ENCODE measurements at regions not wholly inside any gene's neighbourhood (a gene's known extent, or its start where the extent isn't known, plus 50 kb on each side); places are given as distances from the start of the nearest gene placed in this dataset.

DNA sequence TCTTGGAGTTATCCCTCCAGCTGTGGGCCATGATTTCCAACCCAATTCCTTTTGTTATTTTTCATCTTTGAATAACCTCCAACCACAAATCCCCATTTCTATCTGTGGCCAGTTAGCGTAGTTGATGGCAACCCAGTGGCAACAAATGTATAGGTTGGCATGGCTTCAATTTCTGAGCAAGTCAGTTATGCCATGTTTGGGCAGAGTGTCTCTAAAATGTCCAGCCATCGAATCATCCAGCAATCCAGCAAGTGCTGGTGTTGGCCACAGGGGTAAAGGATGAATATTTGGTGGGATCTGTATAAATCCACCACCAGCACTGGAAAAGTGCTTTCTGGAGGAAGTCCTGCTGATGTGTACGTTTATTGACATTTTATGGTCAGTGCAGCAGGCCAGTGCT lies 233.3 kb downstream of the MYLK4 start:
- H3K27ac ChIP-seq (ENCODE audit: extremely low read depth, low read depth, low read length) = no peak overlapping the region
- CTCF ChIA-PET = interaction anchor here (2.2 kb wide), 1 partner anchor 11 kb away, joined by 9 read pairs; no protein-coding TSS in a partner anchor
- no peaks in the 10 kb centered on the region for H3K36me3 ChIP-seq (ENCODE audit: control insufficient read depth in 2 of 2, insufficient read depth in 1 of 2, low read length in 2 of 2)
- no peaks in the 10 kb centered on the region for H3K9me3 ChIP-seq (ENCODE audit: control insufficient read depth, insufficient read depth, low read depth, low read length)
- TF ChIP-seq, protein P1, sequence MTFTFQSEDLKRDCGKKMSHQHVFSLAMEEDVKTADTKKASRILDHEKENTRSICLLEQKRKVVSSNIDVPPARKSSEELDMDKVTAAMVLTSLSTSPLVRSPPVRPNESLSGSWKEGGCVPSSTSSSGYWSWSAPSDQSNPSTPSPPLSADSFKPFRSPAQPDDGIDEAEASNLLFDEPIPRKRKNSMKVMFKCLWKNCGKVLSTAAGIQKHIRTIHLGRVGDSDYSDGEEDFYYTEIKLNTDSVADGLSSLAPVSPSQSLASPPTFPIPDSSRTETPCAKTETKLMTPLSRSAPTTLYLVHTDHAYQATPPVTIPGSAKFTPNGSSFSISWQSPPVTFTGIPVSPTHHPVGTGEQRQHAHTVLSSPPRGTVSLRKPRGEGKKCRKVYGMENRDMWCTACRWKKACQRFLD (tag by site-specific recombination; IDR thresholded peaks at IDR 0.05) = no peak
- TF ChIP-seq ZNF837 (tag by site-specific recombination; IDR thresholded peaks at IDR 0.05) (no peak), ZNF248 (tag by site-specific recombination; IDR thresholded peaks at IDR 0.05) (no peak), KLF9 (tag by site-specific recombination; IDR thresholded peaks at IDR 0.05; ENCODE audit: low read depth) (no peak), ZNF843 (tag by site-specific recombination; IDR thresholded peaks at IDR 0.05) (no peak), ZNF776 (tag by site-specific recombination; IDR thresholded peaks at IDR 0.05; ENCODE audit: borderline replicate concordance) (no peak), ZNF202 (tag by site-specific recombination; IDR thresholded peaks at IDR 0.05; ENCODE audit: borderline replicate concordance) (no peak), ZNF114 (tag by site-specific recombination; IDR thresholded peaks at IDR 0.05) (no peak)
- TF ChIP-seq, protein P2, sequence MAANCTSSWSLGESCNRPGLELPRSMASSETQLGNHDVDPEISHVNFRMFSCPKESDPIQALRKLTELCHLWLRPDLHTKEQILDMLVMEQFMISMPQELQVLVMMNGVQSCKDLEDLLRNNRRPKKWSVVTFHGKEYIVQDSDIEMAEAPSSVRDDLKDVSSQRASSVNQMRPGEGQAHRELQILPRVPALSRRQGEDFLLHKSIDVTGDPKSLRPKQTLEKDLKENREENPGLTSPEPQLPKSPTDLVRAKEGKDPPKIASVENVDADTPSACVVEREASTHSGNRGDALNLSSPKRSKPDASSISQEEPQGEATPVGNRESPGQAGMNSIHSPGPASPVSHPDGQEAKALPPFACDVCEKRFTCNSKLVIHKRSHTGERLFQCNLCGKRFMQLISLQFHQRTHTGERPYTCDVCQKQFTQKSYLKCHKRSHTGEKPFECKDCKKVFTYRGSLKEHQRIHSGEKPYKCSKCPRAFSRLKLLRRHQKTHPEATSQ (tag by site-specific recombination; IDR thresholded peaks at IDR 0.05) = no peak
- TF ChIP-seq, protein P3, sequence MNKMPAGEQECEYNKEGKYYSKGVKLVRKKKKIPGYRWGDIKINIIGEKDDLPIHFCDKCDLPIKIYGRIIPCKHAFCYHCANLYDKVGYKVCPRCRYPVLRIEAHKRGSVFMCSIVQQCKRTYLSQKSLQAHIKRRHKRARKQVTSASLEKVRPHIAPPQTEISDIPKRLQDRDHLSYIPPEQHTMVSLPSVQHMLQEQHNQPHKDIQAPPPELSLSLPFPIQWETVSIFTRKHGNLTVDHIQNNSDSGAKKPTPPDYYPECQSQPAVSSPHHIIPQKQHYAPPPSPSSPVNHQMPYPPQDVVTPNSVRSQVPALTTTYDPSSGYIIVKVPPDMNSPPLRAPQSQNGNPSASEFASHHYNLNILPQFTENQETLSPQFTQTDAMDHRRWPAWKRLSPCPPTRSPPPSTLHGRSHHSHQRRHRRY (tag by site-specific recombination; IDR thresholded peaks at IDR 0.05) = no peak
- TF ChIP-seq, protein P4, sequence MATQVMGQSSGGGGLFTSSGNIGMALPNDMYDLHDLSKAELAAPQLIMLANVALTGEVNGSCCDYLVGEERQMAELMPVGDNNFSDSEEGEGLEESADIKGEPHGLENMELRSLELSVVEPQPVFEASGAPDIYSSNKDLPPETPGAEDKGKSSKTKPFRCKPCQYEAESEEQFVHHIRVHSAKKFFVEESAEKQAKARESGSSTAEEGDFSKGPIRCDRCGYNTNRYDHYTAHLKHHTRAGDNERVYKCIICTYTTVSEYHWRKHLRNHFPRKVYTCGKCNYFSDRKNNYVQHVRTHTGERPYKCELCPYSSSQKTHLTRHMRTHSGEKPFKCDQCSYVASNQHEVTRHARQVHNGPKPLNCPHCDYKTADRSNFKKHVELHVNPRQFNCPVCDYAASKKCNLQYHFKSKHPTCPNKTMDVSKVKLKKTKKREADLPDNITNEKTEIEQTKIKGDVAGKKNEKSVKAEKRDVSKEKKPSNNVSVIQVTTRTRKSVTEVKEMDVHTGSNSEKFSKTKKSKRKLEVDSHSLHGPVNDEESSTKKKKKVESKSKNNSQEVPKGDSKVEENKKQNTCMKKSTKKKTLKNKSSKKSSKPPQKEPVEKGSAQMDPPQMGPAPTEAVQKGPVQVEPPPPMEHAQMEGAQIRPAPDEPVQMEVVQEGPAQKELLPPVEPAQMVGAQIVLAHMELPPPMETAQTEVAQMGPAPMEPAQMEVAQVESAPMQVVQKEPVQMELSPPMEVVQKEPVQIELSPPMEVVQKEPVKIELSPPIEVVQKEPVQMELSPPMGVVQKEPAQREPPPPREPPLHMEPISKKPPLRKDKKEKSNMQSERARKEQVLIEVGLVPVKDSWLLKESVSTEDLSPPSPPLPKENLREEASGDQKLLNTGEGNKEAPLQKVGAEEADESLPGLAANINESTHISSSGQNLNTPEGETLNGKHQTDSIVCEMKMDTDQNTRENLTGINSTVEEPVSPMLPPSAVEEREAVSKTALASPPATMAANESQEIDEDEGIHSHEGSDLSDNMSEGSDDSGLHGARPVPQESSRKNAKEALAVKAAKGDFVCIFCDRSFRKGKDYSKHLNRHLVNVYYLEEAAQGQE (tag by site-specific recombination; IDR thresholded peaks at IDR 0.05) = no peak
- TF ChIP-seq, protein P5, sequence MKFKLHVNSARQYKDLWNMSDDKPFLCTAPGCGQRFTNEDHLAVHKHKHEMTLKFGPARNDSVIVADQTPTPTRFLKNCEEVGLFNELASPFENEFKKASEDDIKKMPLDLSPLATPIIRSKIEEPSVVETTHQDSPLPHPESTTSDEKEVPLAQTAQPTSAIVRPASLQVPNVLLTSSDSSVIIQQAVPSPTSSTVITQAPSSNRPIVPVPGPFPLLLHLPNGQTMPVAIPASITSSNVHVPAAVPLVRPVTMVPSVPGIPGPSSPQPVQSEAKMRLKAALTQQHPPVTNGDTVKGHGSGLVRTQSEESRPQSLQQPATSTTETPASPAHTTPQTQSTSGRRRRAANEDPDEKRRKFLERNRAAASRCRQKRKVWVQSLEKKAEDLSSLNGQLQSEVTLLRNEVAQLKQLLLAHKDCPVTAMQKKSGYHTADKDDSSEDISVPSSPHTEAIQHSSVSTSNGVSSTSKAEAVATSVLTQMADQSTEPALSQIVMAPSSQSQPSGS (tag by site-specific recombination; IDR thresholded peaks at IDR 0.05; ENCODE audit: low read depth) = no peak
- TF ChIP-seq, protein P6, sequence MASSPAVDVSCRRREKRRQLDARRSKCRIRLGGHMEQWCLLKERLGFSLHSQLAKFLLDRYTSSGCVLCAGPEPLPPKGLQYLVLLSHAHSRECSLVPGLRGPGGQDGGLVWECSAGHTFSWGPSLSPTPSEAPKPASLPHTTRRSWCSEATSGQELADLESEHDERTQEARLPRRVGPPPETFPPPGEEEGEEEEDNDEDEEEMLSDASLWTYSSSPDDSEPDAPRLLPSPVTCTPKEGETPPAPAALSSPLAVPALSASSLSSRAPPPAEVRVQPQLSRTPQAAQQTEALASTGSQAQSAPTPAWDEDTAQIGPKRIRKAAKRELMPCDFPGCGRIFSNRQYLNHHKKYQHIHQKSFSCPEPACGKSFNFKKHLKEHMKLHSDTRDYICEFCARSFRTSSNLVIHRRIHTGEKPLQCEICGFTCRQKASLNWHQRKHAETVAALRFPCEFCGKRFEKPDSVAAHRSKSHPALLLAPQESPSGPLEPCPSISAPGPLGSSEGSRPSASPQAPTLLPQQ (tag by site-specific recombination; IDR thresholded peaks at IDR 0.05) = no peak
- TF ChIP-seq, protein P7, sequence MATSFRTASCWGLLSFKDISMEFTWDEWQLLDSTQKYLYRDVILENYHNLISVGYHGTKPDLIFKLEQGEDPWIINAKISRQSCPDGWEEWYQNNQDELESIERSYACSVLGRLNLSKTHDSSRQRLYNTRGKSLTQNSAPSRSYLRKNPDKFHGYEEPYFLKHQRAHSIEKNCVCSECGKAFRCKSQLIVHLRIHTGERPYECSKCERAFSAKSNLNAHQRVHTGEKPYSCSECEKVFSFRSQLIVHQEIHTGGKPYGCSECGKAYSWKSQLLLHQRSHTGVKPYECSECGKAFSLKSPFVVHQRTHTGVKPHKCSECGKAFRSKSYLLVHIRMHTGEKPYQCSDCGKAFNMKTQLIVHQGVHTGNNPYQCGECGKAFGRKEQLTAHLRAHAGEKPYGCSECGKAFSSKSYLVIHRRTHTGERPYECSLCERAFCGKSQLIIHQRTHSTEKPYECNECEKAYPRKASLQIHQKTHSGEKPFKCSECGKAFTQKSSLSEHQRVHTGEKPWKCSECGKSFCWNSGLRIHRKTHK (tag by site-specific recombination; IDR thresholded peaks at IDR 0.05) = no peak
- no peaks in the 10 kb centered on the region for H3K4me1 ChIP-seq (ENCODE audit: control insufficient read depth, insufficient read depth, low read length)
- no peak overlapping the region for H3K4me3 ChIP-seq (ENCODE audit: low read depth, low read length)
- POLR2A ChIA-PET = no interaction called here
